Endothelial cell (in vitro differentiated cells): ENCODE measurements at regions not wholly inside any gene's neighbourhood (a gene's known extent, or its start where the extent isn't known, plus 50 kb on each side); places are given as distances from the start of the nearest gene placed in this dataset.

Experiments
- DNase-seq: peaks from one replicate; pipeline ENCODE4 v3.0.0; 2021; ENCODE audit warnings: low spot score
- H3K27ac Mint-ChIP-seq: one replicate; pipeline ENCODE4 v1.8.0; 2021; ENCODE audit warnings: mixed read lengths, inconsistent platforms; ENCODE audit not compliant: unreplicated experiment
- H3K27me3 Mint-ChIP-seq: one replicate; pipeline ENCODE4 v1.8.0; 2021; ENCODE audit warnings: mild to moderate bottlenecking, moderate library complexity, mixed read lengths, inconsistent platforms; ENCODE audit not compliant: unreplicated experiment
- H3K36me3 Mint-ChIP-seq: one replicate; pipeline ENCODE4 v1.8.0; 2021; ENCODE audit warnings: mild to moderate bottlenecking, low read depth, mixed read lengths, inconsistent platforms; ENCODE audit not compliant: unreplicated experiment
- H3K4me1 Mint-ChIP-seq: one replicate; pipeline ENCODE4 v1.8.0; 2021; ENCODE audit warnings: mild to moderate bottlenecking, mixed read lengths, inconsistent platforms; ENCODE audit not compliant: unreplicated experiment
- H3K4me3 Mint-ChIP-seq: one replicate; pipeline ENCODE4 v1.8.0; 2021; ENCODE audit warnings: mild to moderate bottlenecking, mixed read lengths, inconsistent platforms; ENCODE audit not compliant: unreplicated experiment
- H3K9me3 Mint-ChIP-seq: one replicate; pipeline ENCODE4 v1.8.0; 2021; ENCODE audit warnings: mixed read lengths, inconsistent platforms; ENCODE audit not compliant: unreplicated experiment
- TF ChIP-seq, protein P1 (sequence below): fragments of 200-600 bp; sonication (generic); IDR thresholded peaks from one replicate; pipeline ENCODE4 v1.5.0; 2021; ENCODE audit warnings: antibody characterized with exemption; ENCODE audit not compliant: unreplicated experiment

GRCh38 chr6:11855743-11856142, 77.1 kb upstream of the ADTRP start:
- TF ChIP-seq, protein P1, sequence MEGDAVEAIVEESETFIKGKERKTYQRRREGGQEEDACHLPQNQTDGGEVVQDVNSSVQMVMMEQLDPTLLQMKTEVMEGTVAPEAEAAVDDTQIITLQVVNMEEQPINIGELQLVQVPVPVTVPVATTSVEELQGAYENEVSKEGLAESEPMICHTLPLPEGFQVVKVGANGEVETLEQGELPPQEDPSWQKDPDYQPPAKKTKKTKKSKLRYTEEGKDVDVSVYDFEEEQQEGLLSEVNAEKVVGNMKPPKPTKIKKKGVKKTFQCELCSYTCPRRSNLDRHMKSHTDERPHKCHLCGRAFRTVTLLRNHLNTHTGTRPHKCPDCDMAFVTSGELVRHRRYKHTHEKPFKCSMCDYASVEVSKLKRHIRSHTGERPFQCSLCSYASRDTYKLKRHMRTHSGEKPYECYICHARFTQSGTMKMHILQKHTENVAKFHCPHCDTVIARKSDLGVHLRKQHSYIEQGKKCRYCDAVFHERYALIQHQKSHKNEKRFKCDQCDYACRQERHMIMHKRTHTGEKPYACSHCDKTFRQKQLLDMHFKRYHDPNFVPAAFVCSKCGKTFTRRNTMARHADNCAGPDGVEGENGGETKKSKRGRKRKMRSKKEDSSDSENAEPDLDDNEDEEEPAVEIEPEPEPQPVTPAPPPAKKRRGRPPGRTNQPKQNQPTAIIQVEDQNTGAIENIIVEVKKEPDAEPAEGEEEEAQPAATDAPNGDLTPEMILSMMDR, result no peak
- no peaks in the 10 kb centered on the region for H3K4me1 Mint-ChIP-seq
- no peak overlapping the region for H3K4me3 Mint-ChIP-seq
- no peak for DNase-seq
- no peaks in the 10 kb centered on the region for H3K36me3 Mint-ChIP-seq
- no peak overlapping the region for H3K27ac Mint-ChIP-seq
- no peaks in the 10 kb centered on the region for H3K9me3 Mint-ChIP-seq
- no peaks in the 10 kb centered on the region for H3K27me3 Mint-ChIP-seq

- Mint-ChIP-seq H3K27ac (no peak overlapping the region), H3K4me3 (no peak overlapping the region), H3K9me3 (no peaks in the 10 kb centered on the region)
Observed at GRCh38 chr6:11854408-11855165, 76.0 kb upstream of the ADTRP start.

GRCh38 chr6:11853678-11854407, 75.2 kb upstream of the ADTRP start:
- H3K27ac Mint-ChIP-seq, result no peak overlapping the region
- DNase-seq, result no peak
- H3K4me1 Mint-ChIP-seq, result no peaks in the 10 kb centered on the region
- no peak overlapping the region for H3K4me3 Mint-ChIP-seq
- no peaks in the 10 kb centered on the region for H3K27me3 Mint-ChIP-seq
- no peaks in the 10 kb centered on the region for H3K9me3 Mint-ChIP-seq
- TF ChIP-seq, protein P1, result no peak
- no peaks in the 10 kb centered on the region for H3K36me3 Mint-ChIP-seq

More at GRCh38 chr6:11854408-11855165, 76.0 kb upstream of the ADTRP start:
- no peaks in the 10 kb centered on the region for H3K36me3 Mint-ChIP-seq
- TF ChIP-seq, protein P1, result no peak
- DNase-seq, result no peak
- H3K27me3 Mint-ChIP-seq, result no peaks in the 10 kb centered on the region
- H3K4me1 Mint-ChIP-seq, result no peaks in the 10 kb centered on the region

DNA sequence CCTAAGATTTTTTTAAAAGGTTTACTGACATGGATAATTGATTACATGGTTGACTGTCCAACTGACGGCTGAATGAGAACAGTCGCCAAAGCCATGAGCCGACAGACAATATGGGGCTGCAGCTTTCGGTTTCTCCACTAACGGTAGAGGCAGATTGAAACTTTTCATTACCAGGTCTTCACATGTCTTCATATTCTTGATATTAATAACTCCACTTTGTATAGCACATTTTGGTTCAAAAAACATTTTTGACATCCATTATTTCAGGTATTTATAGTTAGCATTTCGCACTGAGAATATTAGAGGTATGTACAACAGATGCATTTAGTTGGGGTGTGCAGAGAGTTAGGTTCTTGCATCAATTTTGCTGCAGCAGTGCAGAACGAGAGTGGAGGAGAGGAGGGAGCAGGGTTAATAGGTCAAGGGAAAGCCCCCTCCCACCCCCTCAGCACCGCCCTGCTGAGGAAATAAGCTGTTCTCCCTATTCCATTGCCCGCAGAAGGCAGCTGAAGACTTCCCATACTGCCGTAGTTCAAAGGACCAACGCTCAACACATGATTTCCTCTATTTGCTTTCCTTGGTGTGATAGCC, 73.6 kb upstream of the ADTRP start:
- Mint-ChIP-seq H3K36me3 (no peaks in the 10 kb centered on the region), H3K27ac (no peak overlapping the region), H3K9me3 (no peaks in the 10 kb centered on the region), H3K27me3 (no peaks in the 10 kb centered on the region), H3K4me1 (no peaks in the 10 kb centered on the region), H3K4me3 (no peak overlapping the region)
- TF ChIP-seq, protein P1, result no peak
- DNase-seq, result no peak
